ENCODE measurements at regions not wholly inside any gene's neighbourhood (a gene's known extent, or its start where the extent isn't known, plus 50 kb on each side); places are given as distances from the start of the nearest gene placed in this dataset.

- Histone ChIP-seq H3K4me1 (ENCODE audit: low read length) (no peaks in the 10 kb centered on the region), H3K9ac (ENCODE audit: low read length) (no peak overlapping the region), H3K9me3 (ENCODE audit: insufficient read depth, low read length) (no peaks in the 10 kb centered on the region), H4K20me1 (ENCODE audit: insufficient read depth, low read length) (no peaks in the 10 kb centered on the region), H2AFZ (ENCODE audit: low read depth, low read length) (no peak overlapping the region), H3K79me2 (ENCODE audit: low read length) (no peaks in the 10 kb centered on the region), H3K4me3 (ENCODE audit: low read length) (no peak overlapping the region), H3K36me3 (replicated peaks; ENCODE audit: low read depth, low read length) (no peaks in the 10 kb centered on the region), H3K27me3 (ENCODE audit: low read depth, low read length) (0 out of 2 replicates have a peak, but pooled peaks cover 4% of the 10 kb centered on the region), H3K27ac (ENCODE audit: low read length) (no peak overlapping the region), H3K4me2 (ENCODE audit: low read length) (no peak overlapping the region)
- TF ChIP-seq EZH2phosphoT487 (IDR thresholded peaks at IDR 0.05; ENCODE audit: low read depth) (no peak), CTCF (IDR thresholded peaks at IDR 0.05; ENCODE audit: low read depth, low read length) (no peak)
These were observed 102.2 kb upstream of the STC2 start for GRCh38 chr5:173430394-173430793.

GRCh38 chr5:173429489-173430150, 101.4 kb upstream of the STC2 start:
- no peak overlapping the region for H3K27ac ChIP-seq (ENCODE audit: low read length)
- no peak overlapping the region for H3K4me3 ChIP-seq (ENCODE audit: low read length)
- H2AFZ ChIP-seq (ENCODE audit: low read depth, low read length), result no peak overlapping the region
- H3K9ac ChIP-seq (ENCODE audit: low read length), result no peak overlapping the region
- no peaks in the 10 kb centered on the region for H3K79me2 ChIP-seq (ENCODE audit: low read length)
- no peaks in the 10 kb centered on the region for H3K4me1 ChIP-seq (ENCODE audit: low read length)
- H4K20me1 ChIP-seq (ENCODE audit: insufficient read depth, low read length), result no peaks in the 10 kb centered on the region
- H3K4me2 ChIP-seq (ENCODE audit: low read length), result no peak overlapping the region
- no peaks in the 10 kb centered on the region for H3K9me3 ChIP-seq (ENCODE audit: insufficient read depth, low read length)
- TF ChIP-seq EZH2phosphoT487 (IDR thresholded peaks at IDR 0.05; ENCODE audit: low read depth) (no peak), CTCF (IDR thresholded peaks at IDR 0.05; ENCODE audit: low read depth, low read length) (no peak)
- H3K27me3 ChIP-seq (ENCODE audit: low read depth, low read length), result 0 out of 2 replicates have a peak, but pooled peaks cover 4% of the 10 kb centered on the region
- no peaks in the 10 kb centered on the region for H3K36me3 ChIP-seq (replicated peaks; ENCODE audit: low read depth, low read length)

GRCh38 chr5:173423452-173424117, 95.4 kb upstream of the STC2 start:
- Histone ChIP-seq H4K20me1 (ENCODE audit: insufficient read depth, low read length) (no peaks in the 10 kb centered on the region), H3K4me2 (ENCODE audit: low read length) (no peak overlapping the region), H3K9me3 (ENCODE audit: insufficient read depth, low read length) (no peaks in the 10 kb centered on the region), H3K27ac (ENCODE audit: low read length) (no peak overlapping the region), H2AFZ (ENCODE audit: low read depth, low read length) (no peak overlapping the region), H3K4me1 (ENCODE audit: low read length) (no peaks in the 10 kb centered on the region), H3K4me3 (ENCODE audit: low read length) (no peak overlapping the region), H3K27me3 (ENCODE audit: low read depth, low read length) (no peaks in the 10 kb centered on the region), H3K36me3 (replicated peaks; ENCODE audit: low read depth, low read length) (no peaks in the 10 kb centered on the region), H3K79me2 (ENCODE audit: low read length) (no peaks in the 10 kb centered on the region), H3K9ac (ENCODE audit: low read length) (no peak overlapping the region)
- TF ChIP-seq EZH2phosphoT487 (IDR thresholded peaks at IDR 0.05; ENCODE audit: low read depth) (no peak), CTCF (IDR thresholded peaks at IDR 0.05; ENCODE audit: low read depth, low read length) (no peak)

GRCh38 chr5:173420108-173420507, 91.9 kb upstream of the STC2 start:
- no peaks in the 10 kb centered on the region for H3K36me3 ChIP-seq (replicated peaks; ENCODE audit: low read depth, low read length)
- H4K20me1 ChIP-seq (ENCODE audit: insufficient read depth, low read length), result no peaks in the 10 kb centered on the region
- no peak overlapping the region for H2AFZ ChIP-seq (ENCODE audit: low read depth, low read length)
- H3K4me3 ChIP-seq (ENCODE audit: low read length), result no peak overlapping the region
- TF ChIP-seq EZH2phosphoT487 (IDR thresholded peaks at IDR 0.05; ENCODE audit: low read depth) (no peak), CTCF (IDR thresholded peaks at IDR 0.05; ENCODE audit: low read depth, low read length) (no peak)
- H3K9me3 ChIP-seq (ENCODE audit: insufficient read depth, low read length), result no peaks in the 10 kb centered on the region
- peaks cover 7% of the 10 kb centered on the region; the same call in 1 of the 2 replicates for H3K27me3 ChIP-seq (ENCODE audit: low read depth, low read length)
- no peaks in the 10 kb centered on the region for H3K79me2 ChIP-seq (ENCODE audit: low read length)
- H3K27ac ChIP-seq (ENCODE audit: low read length), result no peak overlapping the region
- H3K9ac ChIP-seq (ENCODE audit: low read length), result no peak overlapping the region
- H3K4me2 ChIP-seq (ENCODE audit: low read length), result no peak overlapping the region
- no peaks in the 10 kb centered on the region for H3K4me1 ChIP-seq (ENCODE audit: low read length)
